AG04450 (cell line): ENCODE measurements at regions not wholly inside any gene's neighbourhood (a gene's known extent, or its start where the extent isn't known, plus 50 kb on each side); places are given as distances from the start of the nearest gene placed in this dataset.

Experiments used
- CTCF ChIA-PET: fragments of 300-600, 350-600 bp; formaldehyde crosslinking; extraction: SDS; loops from one replicate; lab custom pipeline; 2022; ENCODE audit warnings: antibody characterized with exemption, inconsistent platforms; lab: Charles Lee
- POLR2A ChIA-PET: fragments of 350-600 bp; formaldehyde crosslinking; extraction: SDS; loops from one replicate; lab custom pipeline; 2021; ENCODE audit warnings: antibody characterized with exemption, inconsistent platforms; lab: Yijun Ruan, JAX
- DNase-seq: peaks from one replicate; pipeline ENCODE4 v3.0.0-alpha.2; 2011; ENCODE audit warnings: low read depth, low spot score
- H3K27ac ChIP-seq: one replicate; pipeline ENCODE4 v1.5.1; 2012; ENCODE audit warnings: low read depth, low read length, control low read depth
- H3K27me3 ChIP-seq: one replicate; pipeline ENCODE4 v1.6.0; 2012; ENCODE audit warnings: low read length; ENCODE audit not compliant: control insufficient read depth, insufficient read depth
- H3K4me3 ChIP-seq: 2 replicates; pipeline ENCODE4 v1.5.1; 2011; ENCODE audit warnings: mild to moderate bottlenecking, low read depth, low read length, control low read depth
- H3K9me3 ChIP-seq: 2 replicates; pipeline ENCODE4 v1.5.1; 2012; ENCODE audit warnings: low read length; ENCODE audit not compliant: control insufficient read depth, insufficient read depth
- CTCF ChIP-seq: IDR thresholded peaks from 2 replicates; pipeline ENCODE4 v1.5.1; 2011; ENCODE audit warnings: low read depth, low read length, control low read depth, inconsistent platforms

DNA sequence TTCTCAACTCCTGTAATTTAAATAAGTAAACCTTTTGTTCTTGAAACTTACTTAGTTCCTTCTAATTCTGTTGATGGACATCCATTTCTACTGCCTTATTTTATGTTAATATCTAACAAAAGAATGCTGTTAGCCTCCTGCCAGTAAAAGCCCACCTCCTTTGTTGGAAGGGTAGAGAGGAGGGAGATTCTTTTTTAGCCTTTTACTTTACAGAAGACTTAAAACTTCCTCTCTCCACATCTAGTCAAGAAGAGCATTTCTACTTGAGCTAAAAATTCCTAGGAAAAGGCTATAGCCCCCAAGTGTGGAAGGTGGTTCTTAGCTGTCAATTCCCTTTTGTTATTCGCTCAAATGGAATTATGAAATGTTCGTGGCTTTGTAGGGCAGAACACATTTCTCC lies 118.7 kb downstream of the ZIC3 start:
- no peaks in the 10 kb centered on the region for H3K27me3 ChIP-seq
- H3K27ac ChIP-seq: no peak overlapping the region
- CTCF ChIA-PET: no interaction called here
- no peak for TF ChIP-seq CTCF
- DNase-seq: no peak
- H3K9me3 ChIP-seq: no peaks in the 10 kb centered on the region
- POLR2A ChIA-PET: no interaction called here
- H3K4me3 ChIP-seq: no peak overlapping the region

- no peak overlapping the region for H3K4me3 ChIP-seq
- no peak for TF ChIP-seq CTCF
- H3K27ac ChIP-seq: no peak overlapping the region
- no peaks in the 10 kb centered on the region for H3K27me3 ChIP-seq
- peaks cover 3% of the 10 kb centered on the region; the same call in 1 of the 2 replicates for H3K9me3 ChIP-seq
- CTCF ChIA-PET: no interaction called here
- POLR2A ChIA-PET: no interaction called here
- no peak for DNase-seq
Observed at GRCh38 chrX:137695417-137695816, 129.5 kb downstream of the ZIC3 start.

DNA sequence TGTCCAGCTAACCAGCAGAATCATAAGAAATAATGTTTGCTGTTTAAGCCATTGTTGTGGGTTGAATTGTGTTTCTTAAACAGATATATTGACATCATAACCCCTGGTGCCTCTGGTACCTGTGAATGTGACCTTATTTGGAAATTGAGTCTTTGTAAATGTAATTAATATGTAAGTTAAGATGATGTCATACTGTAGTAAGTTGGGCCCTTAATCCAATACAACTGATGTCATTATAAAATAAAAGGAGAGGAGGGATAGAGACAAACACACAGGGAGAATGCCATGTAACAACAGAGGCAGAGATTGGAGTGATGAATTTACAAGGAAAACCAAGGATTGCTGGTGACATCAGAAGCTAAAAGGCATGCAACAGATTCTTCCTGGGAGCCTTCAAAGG lies 141.4 kb downstream of the ZIC3 start:
- POLR2A ChIA-PET: no interaction called here
- CTCF ChIA-PET: no interaction called here

DNA sequence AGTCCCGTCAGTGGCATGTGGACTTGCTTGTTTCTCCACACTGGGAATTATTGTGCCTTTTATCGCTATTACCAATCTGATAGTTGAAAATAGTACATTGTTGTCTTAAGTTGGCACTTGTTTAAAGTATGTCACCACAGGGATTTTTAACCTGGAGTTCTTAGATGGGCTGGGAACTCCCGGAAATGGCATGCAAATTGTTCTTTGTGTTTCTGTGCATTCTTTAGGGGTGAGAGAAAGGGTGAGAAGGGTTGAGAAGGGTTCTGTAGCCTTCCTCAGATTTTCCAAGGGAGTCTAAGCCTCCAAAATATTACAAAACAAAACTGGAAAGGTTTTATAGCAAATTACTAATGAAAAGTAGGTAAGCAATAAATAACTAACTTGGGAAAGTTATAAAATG lies 176.9 kb downstream of the ZIC3 start:
- H3K27me3 ChIP-seq: no peaks in the 10 kb centered on the region
- ChIA-PET CTCF (no interaction called here), POLR2A (no interaction called here)
- no peaks in the 10 kb centered on the region; the same call in 1 of the 2 replicates for H3K9me3 ChIP-seq
- no peak for DNase-seq
- TF ChIP-seq CTCF: no peak
- no peak overlapping the region for H3K4me3 ChIP-seq
- no peak overlapping the region for H3K27ac ChIP-seq

More for the DNA sequence above, 141.4 kb downstream of the ZIC3 start:
- Histone ChIP-seq H3K27ac (no peak overlapping the region), H3K4me3 (no peak overlapping the region), H3K9me3 (no peaks in the 10 kb centered on the region; the same call in 1 of the 2 replicates), H3K27me3 (no peaks in the 10 kb centered on the region)
- no peak for DNase-seq
- no peak for TF ChIP-seq CTCF

DNA sequence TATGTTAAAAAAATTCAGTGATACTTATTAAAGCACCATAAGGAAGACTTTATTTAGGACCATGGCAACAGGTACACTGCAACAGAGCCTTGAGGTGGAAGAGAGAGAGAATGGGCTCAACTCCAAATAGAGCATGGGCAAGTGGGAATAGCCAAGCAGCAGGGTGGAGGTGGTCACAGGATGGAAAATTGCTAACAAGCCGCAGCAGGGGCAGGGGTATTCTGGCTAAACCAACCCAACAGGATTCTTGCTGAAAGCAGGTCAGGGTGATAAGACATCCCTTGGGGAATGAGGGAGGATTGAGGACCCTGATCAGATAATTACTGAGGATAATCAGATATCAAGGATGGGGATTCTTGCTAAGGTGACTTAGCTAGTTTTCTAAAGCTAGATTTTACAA lies 177.5 kb downstream of the ZIC3 start:
- no peak overlapping the region for H3K27ac ChIP-seq
- ChIA-PET CTCF (no interaction called here), POLR2A (no interaction called here)
- no peaks in the 10 kb centered on the region for H3K27me3 ChIP-seq
- no peaks in the 10 kb centered on the region; the same call in 1 of the 2 replicates for H3K9me3 ChIP-seq
- no peak overlapping the region for H3K4me3 ChIP-seq
- no peak for TF ChIP-seq CTCF
- DNase-seq: no peak
